ENCODE measurements at regions not wholly inside any gene's neighbourhood (a gene's known extent, or its start where the extent isn't known, plus 50 kb on each side); places are given as distances from the start of the nearest gene placed in this dataset.
"Not testable (repeated sequence)": the region's sequence is repeated elsewhere in the genome, so short reads cannot be mapped to it uniquely, and the experiment has no call there.

DNA sequence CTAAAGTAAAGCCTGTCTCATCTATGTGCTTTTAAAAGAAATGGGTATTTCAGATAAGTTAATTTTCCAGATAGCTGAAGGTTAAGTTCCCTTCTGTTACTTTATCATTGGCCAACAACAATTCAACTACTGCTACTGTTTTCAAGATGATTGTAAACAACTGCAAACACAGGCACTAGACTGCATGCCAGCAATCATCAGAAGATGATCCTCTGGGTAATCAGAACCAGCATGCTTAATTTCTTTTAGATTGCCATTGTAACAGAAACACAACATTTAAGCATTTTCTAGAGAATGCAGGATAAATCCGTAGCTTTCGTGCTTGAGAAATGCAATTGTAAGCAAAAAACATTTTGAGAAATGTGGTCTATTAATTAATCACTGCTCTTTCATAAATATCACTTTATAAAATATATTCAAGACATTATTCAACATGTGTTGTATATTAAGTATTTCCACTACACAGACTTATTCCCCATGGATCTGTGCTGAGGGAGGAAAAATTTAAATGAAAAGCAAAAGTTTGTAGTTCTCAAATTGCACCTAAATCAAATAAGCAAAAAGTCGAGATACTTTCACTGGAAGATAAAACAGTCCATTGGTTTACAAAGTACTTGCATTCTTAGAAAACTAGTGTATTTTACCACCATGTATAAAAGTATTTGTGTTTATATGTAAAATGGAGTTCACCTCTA is 133.7 kb downstream of the ATL2 start:
- DNase-seq = no peak
- H3K27me3 ChIP-seq = no peaks in the 10 kb centered on the region
- intact Hi-C loops (cut with DNase I) = no loop called here
- peaks cover 9 to 16% of the 10 kb centered on the region in 2 donors for H3K4me1 ChIP-seq
- no peaks in the 10 kb centered on the region for H3K9me3 ChIP-seq
- WGBS, 2 donors = 64 to 81% methylated on average over 3 of the region's 3 CpGs
- H3K4me3 ChIP-seq (replicated peaks in 1 of 3) = no peak overlapping the region
- no peak overlapping the region for H3K27ac ChIP-seq
- no peak for TF ChIP-seq POLR2A (IDR thresholded peaks at IDR 0.05)
- TF ChIP-seq, protein P1, sequence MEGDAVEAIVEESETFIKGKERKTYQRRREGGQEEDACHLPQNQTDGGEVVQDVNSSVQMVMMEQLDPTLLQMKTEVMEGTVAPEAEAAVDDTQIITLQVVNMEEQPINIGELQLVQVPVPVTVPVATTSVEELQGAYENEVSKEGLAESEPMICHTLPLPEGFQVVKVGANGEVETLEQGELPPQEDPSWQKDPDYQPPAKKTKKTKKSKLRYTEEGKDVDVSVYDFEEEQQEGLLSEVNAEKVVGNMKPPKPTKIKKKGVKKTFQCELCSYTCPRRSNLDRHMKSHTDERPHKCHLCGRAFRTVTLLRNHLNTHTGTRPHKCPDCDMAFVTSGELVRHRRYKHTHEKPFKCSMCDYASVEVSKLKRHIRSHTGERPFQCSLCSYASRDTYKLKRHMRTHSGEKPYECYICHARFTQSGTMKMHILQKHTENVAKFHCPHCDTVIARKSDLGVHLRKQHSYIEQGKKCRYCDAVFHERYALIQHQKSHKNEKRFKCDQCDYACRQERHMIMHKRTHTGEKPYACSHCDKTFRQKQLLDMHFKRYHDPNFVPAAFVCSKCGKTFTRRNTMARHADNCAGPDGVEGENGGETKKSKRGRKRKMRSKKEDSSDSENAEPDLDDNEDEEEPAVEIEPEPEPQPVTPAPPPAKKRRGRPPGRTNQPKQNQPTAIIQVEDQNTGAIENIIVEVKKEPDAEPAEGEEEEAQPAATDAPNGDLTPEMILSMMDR (IDR thresholded peaks at IDR 0.05) = no peak
- no peaks in the 10 kb centered on the region for H3K36me3 ChIP-seq

DNA sequence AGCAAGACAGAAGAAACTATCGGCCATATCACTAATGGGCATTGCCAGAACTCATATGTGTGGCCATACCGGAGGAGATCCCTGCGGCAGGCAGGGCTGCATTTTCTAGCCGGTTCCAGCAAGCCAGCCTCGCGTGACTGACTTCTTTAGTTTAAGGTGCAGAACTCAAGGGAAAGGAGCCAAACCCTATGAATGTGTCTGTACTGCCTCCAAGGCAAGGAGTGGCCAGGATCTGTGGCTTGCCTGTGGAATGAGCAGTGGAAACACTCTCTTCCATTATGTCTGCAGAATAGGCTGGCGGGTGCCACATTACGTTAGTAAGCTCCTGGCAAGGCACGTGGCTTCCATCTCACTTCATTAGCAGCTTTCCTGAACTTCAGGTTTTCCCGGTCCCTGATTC is 137.6 kb downstream of the ATL2 start:
- peak overlapping the region in 2 of 3 donors; percentile 10 to 32 for H3K27ac ChIP-seq
- DNase-seq = peak; percentile 53 to 71
- TF ChIP-seq, protein P1 (IDR thresholded peaks at IDR 0.05) = no peak
- TF ChIP-seq POLR2A (IDR thresholded peaks at IDR 0.05) = no peak

DNA sequence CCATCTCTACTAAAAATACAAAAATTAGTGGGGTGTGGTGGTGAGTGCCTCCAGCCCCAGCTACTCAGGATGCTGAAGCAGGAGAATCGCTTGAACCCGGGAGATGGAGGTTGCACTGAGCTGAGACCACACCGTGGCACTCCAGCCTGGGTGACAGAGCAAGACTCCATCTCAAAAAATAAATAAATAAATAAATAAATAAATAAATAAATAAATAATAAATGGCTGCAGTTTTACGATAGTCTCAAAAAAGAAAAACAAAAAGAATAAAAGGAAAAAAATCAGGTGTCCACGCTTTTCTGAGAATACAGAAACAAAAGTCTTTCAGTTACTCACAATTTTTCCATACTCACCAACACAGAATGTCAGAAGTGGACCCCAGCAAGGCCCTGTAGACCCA is 138.4 kb downstream of the ATL2 start:
- DNase-seq; H3K36me3 ChIP-seq; H3K9me3 ChIP-seq; intact Hi-C loops (cut with DNase I); H3K4me1 ChIP-seq; H3K27me3 ChIP-seq; H3K4me3 ChIP-seq (replicated peaks in 1 of 3): not testable (repeated sequence)
- 96 to 100% methylated on average over 5 of the region's 5 CpGs for WGBS, 2 donors
- H3K27ac ChIP-seq = peak overlapping the region in 1 of 3 donors; percentile 32

More for the DNA sequence above, 137.6 kb downstream of the ATL2 start:
- H3K4me1 ChIP-seq = peaks cover 8 to 9% of the 10 kb centered on the region in 2 donors
- 46 to 47% methylated on average over 10 of the region's 10 CpGs for WGBS, 2 donors
- H3K9me3 ChIP-seq = no peaks in the 10 kb centered on the region
- intact Hi-C loops (cut with DNase I) = no loop called here
- H3K27me3 ChIP-seq = no peaks in the 10 kb centered on the region
- H3K36me3 ChIP-seq = no peaks in the 10 kb centered on the region
- no peak overlapping the region for H3K4me3 ChIP-seq (replicated peaks in 1 of 3)

DNA sequence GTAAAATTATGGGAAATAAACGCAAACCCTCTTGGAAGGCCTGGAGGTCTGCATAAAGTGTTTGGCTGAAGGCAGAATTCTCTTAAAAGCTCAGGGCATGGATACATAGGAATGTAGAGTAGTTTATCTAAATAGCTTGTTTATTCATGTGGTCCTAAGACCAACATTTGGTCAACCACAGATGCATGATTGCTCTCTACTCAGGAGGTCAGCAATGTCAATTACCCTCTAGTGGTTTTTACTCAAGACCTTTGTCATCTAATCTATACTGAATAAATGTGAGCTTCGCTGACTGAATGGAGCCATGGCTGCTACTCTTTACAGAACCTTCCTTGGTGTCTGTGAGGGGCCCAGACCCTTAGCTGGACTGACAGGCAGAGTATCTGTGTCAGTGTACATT is 139.8 kb downstream of the ATL2 start:
- TF ChIP-seq POLR2A (IDR thresholded peaks at IDR 0.05) = no peak
- TF ChIP-seq, protein P1 (IDR thresholded peaks at IDR 0.05) = no peak
- Histone ChIP-seq H3K9me3 (no peaks in the 10 kb centered on the region), H3K4me1 (peaks cover 6 to 9% of the 10 kb centered on the region in 2 donors), H3K27me3 (no peaks in the 10 kb centered on the region), H3K27ac (no peak overlapping the region), H3K4me3 (replicated peaks in 1 of 3) (no peak overlapping the region), H3K36me3 (no peaks in the 10 kb centered on the region)
- intact Hi-C loops (cut with DNase I) = no loop called here
- WGBS, 2 donors = 95 to 100% methylated on average over 2 of the region's 2 CpGs
- DNase-seq = no peak

DNA sequence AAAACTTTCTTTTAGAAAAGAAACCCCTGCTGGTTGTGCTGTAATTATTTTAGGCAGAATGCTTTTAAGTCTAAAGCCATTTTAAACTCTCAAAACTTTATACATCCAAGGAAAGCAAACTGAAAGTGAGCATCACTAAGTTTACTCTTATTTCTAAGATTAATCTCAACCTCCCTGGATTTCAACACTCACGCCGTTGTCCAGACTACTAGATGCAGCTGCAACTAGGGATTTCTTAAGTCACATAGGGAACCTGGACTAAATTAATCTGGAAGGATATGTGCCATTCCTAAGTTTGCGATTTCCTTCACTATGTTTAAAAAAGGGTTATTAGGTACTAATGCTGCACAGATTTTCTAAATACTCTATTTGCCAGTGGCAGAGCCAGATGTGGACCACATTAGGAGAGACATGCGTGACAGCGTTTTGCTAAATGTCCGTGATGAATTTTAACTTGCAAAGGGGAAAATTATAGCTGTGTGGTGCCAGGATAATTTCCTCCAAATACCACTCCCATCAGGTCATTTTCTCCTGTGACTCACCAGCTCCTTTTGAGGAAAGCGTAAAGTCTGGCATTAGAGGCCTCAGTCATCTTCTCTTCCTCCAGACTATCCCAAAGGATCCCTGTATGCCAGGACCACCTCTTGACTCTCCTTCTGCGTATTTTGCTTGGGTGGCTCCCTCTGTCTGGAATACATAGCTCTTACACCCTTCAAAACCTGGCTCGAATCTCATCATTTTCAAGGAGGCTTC is 143.7 kb downstream of the ATL2 start:
- H3K9me3 ChIP-seq = no peaks in the 10 kb centered on the region
- DNase-seq = no peak
- H3K27me3 ChIP-seq = no peaks in the 10 kb centered on the region
- intact Hi-C loops (cut with DNase I) = no loop called here
- WGBS, 2 donors = 81 to 89% methylated on average over 9 of the region's 9 CpGs
- no peaks in the 10 kb centered on the region for H3K36me3 ChIP-seq
- no peak for TF ChIP-seq POLR2A (IDR thresholded peaks at IDR 0.05)
- TF ChIP-seq, protein P1 (IDR thresholded peaks at IDR 0.05) = no peak
- no peak overlapping the region for H3K4me3 ChIP-seq (replicated peaks in 1 of 3)
- no peak overlapping the region for H3K27ac ChIP-seq
- no peaks in the 10 kb centered on the region for H3K4me1 ChIP-seq

All from thyroid gland (tissue), 4 donors.